Mesodermal cell (in vitro differentiated cells): ENCODE measurements at regions not wholly inside any gene's neighbourhood (a gene's known extent, or its start where the extent isn't known, plus 50 kb on each side); places are given as distances from the start of the nearest gene placed in this dataset.

Experiments
- H3K27ac ChIP-seq: 2 replicates; pipeline ENCODE4 v1.7.0; 2013; ENCODE audit warnings: mild to moderate bottlenecking, low read depth, low read length, moderate library complexity; ENCODE audit not compliant: severe bottlenecking
- H3K36me3 ChIP-seq: 2 replicates; pipeline ENCODE4 v1.7.1; 2013; ENCODE audit warnings: mild to moderate bottlenecking, low read length, moderate library complexity; ENCODE audit not compliant: control insufficient read depth, insufficient read depth
- H3K4me1 ChIP-seq: one replicate; pipeline ENCODE4 v1.7.1; 2013; ENCODE audit warnings: mild to moderate bottlenecking, low read length; ENCODE audit not compliant: insufficient read depth, control insufficient read depth, poor library complexity, severe bottlenecking
- H3K4me3 ChIP-seq: 2 replicates; pipeline ENCODE4 v1.7.0; 2013; ENCODE audit warnings: low read length, control low read depth, mild to moderate bottlenecking; ENCODE audit not compliant: insufficient read depth, poor library complexity, severe bottlenecking; ENCODE audit errors: extremely low read depth
- H3K9me3 ChIP-seq: 2 replicates; pipeline ENCODE4 v1.7.1; 2013; ENCODE audit warnings: mild to moderate bottlenecking, low read length, moderate library complexity; ENCODE audit not compliant: control insufficient read depth
- WGBS, 2 experiments: methylation state at CpG; one replicate each; pipeline ENCODE4 v1.1.5; 2013; ENCODE audit warnings: missing lambda C conversion rate in 2 of 2; ENCODE audit not compliant: insufficient coverage in 2 of 2; 5-methylcytosine and 5-hydroxymethylcytosine counted together

GRCh38 chr22:48643066-48643731 lies 1184.5 kb downstream of the BRD1 start:
- no peaks in the 10 kb centered on the region for H3K36me3 ChIP-seq
- no peak overlapping the region for H3K27ac ChIP-seq
- 94% methylated on average over 18 to 22 of the region's 23 CpGs for WGBS, 2 experiments
- H3K4me1 ChIP-seq = no peaks in the 10 kb centered on the region
- H3K9me3 ChIP-seq = no peaks in the 10 kb centered on the region
- H3K4me3 ChIP-seq = no peak overlapping the region

- no peaks in the 10 kb centered on the region for H3K4me1 ChIP-seq
- 84 to 92% methylated on average over 4 to 6 of the region's 6 CpGs for WGBS, 2 experiments
- H3K36me3 ChIP-seq = no peaks in the 10 kb centered on the region
- no peak overlapping the region for H3K27ac ChIP-seq
- H3K9me3 ChIP-seq = no peaks in the 10 kb centered on the region
- no peak overlapping the region for H3K4me3 ChIP-seq
These were observed 1185.1 kb downstream of the BRD1 start for GRCh38 chr22:48642550-48642949.

- Histone ChIP-seq H3K36me3 (no peaks in the 10 kb centered on the region), H3K4me3 (no peak overlapping the region), H3K4me1 (no peaks in the 10 kb centered on the region), H3K9me3 (no peaks in the 10 kb centered on the region), H3K27ac (no peak overlapping the region)
- WGBS, 2 experiments = 92 to 96% methylated on average over 5 to 6 of the region's 14 CpGs
These were observed 1185.7 kb downstream of the BRD1 start for GRCh38 chr22:48641906-48642475.

GRCh38 chr22:48640890-48641841 lies 1186.5 kb downstream of the BRD1 start:
- 72 to 90% methylated on average over 5 to 18 of the region's 33 CpGs for WGBS, 2 experiments

GRCh38 chr22:48639896-48640748 lies 1187.6 kb downstream of the BRD1 start:
- Histone ChIP-seq H3K27ac (no peak overlapping the region), H3K9me3 (no peaks in the 10 kb centered on the region), H3K36me3 (no peaks in the 10 kb centered on the region), H3K4me1 (no peaks in the 10 kb centered on the region), H3K4me3 (no peak overlapping the region)
- WGBS, 2 experiments = 87 to 88% methylated on average over 18 to 21 of the region's 26 CpGs

More at GRCh38 chr22:48640890-48641841, 1186.5 kb downstream of the BRD1 start:
- H3K9me3 ChIP-seq = no peaks in the 10 kb centered on the region
- no peak overlapping the region for H3K4me3 ChIP-seq
- no peak overlapping the region for H3K27ac ChIP-seq
- H3K36me3 ChIP-seq = no peaks in the 10 kb centered on the region
- no peaks in the 10 kb centered on the region for H3K4me1 ChIP-seq

- Histone ChIP-seq H3K36me3 (no peaks in the 10 kb centered on the region), H3K4me3 (no peak overlapping the region), H3K27ac (no peak overlapping the region), H3K4me1 (no peaks in the 10 kb centered on the region), H3K9me3 (no peaks in the 10 kb centered on the region)
- 92 to 96% methylated on average over 17 to 18 of the region's 19 CpGs for WGBS, 2 experiments
These were observed 1188.5 kb downstream of the BRD1 start for GRCh38 chr22:48639021-48639795.

- no peaks in the 10 kb centered on the region for H3K4me1 ChIP-seq
- no peak overlapping the region for H3K27ac ChIP-seq
- no peak overlapping the region for H3K4me3 ChIP-seq
- WGBS, 2 experiments = 95 to 97% methylated on average over 16 of the region's 16 CpGs
- no peaks in the 10 kb centered on the region for H3K9me3 ChIP-seq
- no peaks in the 10 kb centered on the region for H3K36me3 ChIP-seq
These were observed 1190.4 kb downstream of the BRD1 start for GRCh38 chr22:48637231-48637630.

GRCh38 chr22:48636746-48637145 lies 1190.9 kb downstream of the BRD1 start:
- Histone ChIP-seq H3K36me3 (no peaks in the 10 kb centered on the region), H3K4me1 (no peaks in the 10 kb centered on the region), H3K9me3 (no peaks in the 10 kb centered on the region), H3K27ac (no peak overlapping the region), H3K4me3 (no peak overlapping the region)
- 94 to 98% methylated on average over 4 to 5 of the region's 6 CpGs for WGBS, 2 experiments

GRCh38 chr22:48635816-48636215 lies 1191.9 kb downstream of the BRD1 start:
- Histone ChIP-seq H3K4me3 (no peak overlapping the region), H3K27ac (no peak overlapping the region), H3K4me1 (no peaks in the 10 kb centered on the region), H3K36me3 (no peaks in the 10 kb centered on the region), H3K9me3 (no peaks in the 10 kb centered on the region)
- WGBS, 2 experiments = 76 to 84% methylated on average over 7 to 10 of the region's 10 CpGs
